ENCODE measurements at regions not wholly inside any gene's neighbourhood (a gene's known extent, or its start where the extent isn't known, plus 50 kb on each side); places are given as distances from the start of the nearest gene placed in this dataset.

DNA sequence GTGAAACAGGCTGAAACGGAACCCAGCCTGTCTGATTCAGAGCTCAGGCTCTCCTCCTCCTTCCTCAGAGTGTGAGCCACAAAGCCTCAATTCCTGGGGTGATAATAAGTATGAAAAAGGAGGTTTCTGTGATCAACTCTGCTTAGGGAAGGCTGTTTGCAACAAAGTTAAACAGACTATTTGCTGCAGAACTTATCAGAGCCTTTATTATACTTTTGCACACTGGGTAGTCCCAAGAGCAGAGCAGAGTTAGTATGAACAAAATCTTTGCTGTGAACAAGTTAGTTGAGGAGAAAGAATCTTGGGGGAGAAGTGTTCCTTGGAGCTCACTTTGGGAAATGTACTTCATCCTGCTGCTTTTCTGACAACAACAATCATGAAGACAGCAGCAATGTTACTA is 67.4 kb downstream of the MRM1 start:
- no peak for TF ChIP-seq SIN3A (IDR thresholded peaks at IDR 0.05; ENCODE audit: borderline replicate concordance, insufficient read depth, low read length)
- TF ChIP-seq, protein P1, sequence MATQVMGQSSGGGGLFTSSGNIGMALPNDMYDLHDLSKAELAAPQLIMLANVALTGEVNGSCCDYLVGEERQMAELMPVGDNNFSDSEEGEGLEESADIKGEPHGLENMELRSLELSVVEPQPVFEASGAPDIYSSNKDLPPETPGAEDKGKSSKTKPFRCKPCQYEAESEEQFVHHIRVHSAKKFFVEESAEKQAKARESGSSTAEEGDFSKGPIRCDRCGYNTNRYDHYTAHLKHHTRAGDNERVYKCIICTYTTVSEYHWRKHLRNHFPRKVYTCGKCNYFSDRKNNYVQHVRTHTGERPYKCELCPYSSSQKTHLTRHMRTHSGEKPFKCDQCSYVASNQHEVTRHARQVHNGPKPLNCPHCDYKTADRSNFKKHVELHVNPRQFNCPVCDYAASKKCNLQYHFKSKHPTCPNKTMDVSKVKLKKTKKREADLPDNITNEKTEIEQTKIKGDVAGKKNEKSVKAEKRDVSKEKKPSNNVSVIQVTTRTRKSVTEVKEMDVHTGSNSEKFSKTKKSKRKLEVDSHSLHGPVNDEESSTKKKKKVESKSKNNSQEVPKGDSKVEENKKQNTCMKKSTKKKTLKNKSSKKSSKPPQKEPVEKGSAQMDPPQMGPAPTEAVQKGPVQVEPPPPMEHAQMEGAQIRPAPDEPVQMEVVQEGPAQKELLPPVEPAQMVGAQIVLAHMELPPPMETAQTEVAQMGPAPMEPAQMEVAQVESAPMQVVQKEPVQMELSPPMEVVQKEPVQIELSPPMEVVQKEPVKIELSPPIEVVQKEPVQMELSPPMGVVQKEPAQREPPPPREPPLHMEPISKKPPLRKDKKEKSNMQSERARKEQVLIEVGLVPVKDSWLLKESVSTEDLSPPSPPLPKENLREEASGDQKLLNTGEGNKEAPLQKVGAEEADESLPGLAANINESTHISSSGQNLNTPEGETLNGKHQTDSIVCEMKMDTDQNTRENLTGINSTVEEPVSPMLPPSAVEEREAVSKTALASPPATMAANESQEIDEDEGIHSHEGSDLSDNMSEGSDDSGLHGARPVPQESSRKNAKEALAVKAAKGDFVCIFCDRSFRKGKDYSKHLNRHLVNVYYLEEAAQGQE (IDR thresholded peaks at IDR 0.05; ENCODE audit: insufficient read depth in 1 of 2, low read depth in 2 of 2, low read length in 2 of 2), result no peak
- no peak for TF ChIP-seq POLR2AphosphoS5 (IDR thresholded peaks at IDR 0.05; ENCODE audit: low read depth, low read length)
